Gastrocnemius medialis (tissue), 4 donors: ENCODE measurements at regions not wholly inside any gene's neighbourhood (a gene's known extent, or its start where the extent isn't known, plus 50 kb on each side); places are given as distances from the start of the nearest gene placed in this dataset.

Experiments used
- ATAC-seq, 2 donors: fragments of 150-250 bp; one replicate each; pipeline ENCODE4 v1.9.1; 2016
- DNase-seq, 2 donors: peaks; one replicate each; pipeline ENCODE4 v3.0.0-alpha.2; 2019
- H3K27ac ChIP-seq, 4 donors: fragments of 200-600 bp; sonication (generic); 1 replicate in 1 of 4; 2 replicates in 3 of 4; pipeline ENCODE4 v1.5.1; 2016 to 2018; ENCODE audit warnings: mild to moderate bottlenecking in 2 of 4, moderate library complexity in 1 of 4
- H3K27me3 ChIP-seq, 3 donors: fragments of 200-600 bp; sonication (generic) in 2 of 3; 1 replicate in 1 of 3; 2 replicates in 2 of 3; pipeline versions ENCODE4 v1.5.1 to v1.6.0; 2016 to 2019; ENCODE audit warnings: mild to moderate bottlenecking in 1 of 3, moderate library complexity in 1 of 3
- H3K36me3 ChIP-seq, 2 donors: fragments of 200-600 bp; sonication (generic) in 1 of 2; one replicate each; pipeline ENCODE4 v1.5.1; 2017 to 2018
- H3K4me1 ChIP-seq, 2 donors: fragments of 200-600 bp; sonication (generic) in 1 of 2; one replicate each; pipeline ENCODE4 v1.5.1; 2016 to 2017; ENCODE audit warnings: mild to moderate bottlenecking in 2 of 2
- H3K4me3 ChIP-seq, 4 donors: fragments of 200-600 bp; sonication (generic) in 3 of 4; 1 replicate in 1 of 4; 2 replicates in 3 of 4; pipeline ENCODE4 v1.5.1; 2016 to 2019; ENCODE audit warnings: mild to moderate bottlenecking in 2 of 4
- H3K9me3 ChIP-seq, 3 donors: fragments of 200-600 bp; sonication (generic) in 2 of 3; 1 replicate in 1 of 3; 2 replicates in 2 of 3; pipeline ENCODE4 v1.5.1; 2016 to 2019
- CTCF ChIP-seq, 5 experiments: fragments of 450-650 bp in 3 of 5; fragments of 200-600 bp in 2 of 5; sonication (generic) in 2 of 5; IDR thresholded peaks in 4 of 5; conservative IDR thresholded peaks in 1 of 5; 1 replicate in 4 of 5; 2 replicates in 1 of 5; pipeline ENCODE4 v1.5.1; 2016 to 2019; ENCODE audit warnings: antibody characterized with exemption in 5 of 5, mild to moderate bottlenecking in 3 of 5, moderate library complexity in 3 of 5
- POLR2A ChIP-seq, 2 donors: fragments of 450-650 bp; IDR thresholded peaks; one replicate each; pipeline ENCODE4 v1.6.1; 2017; ENCODE audit warnings: antibody characterized with exemption in 2 of 2, mild to moderate bottlenecking in 2 of 2, moderate library complexity in 2 of 2
- in situ Hi-C, 4 donors: fragments of 200-750 bp; cut with MboI; loops; one replicate each; pipeline versions ENCODE4 v1.15.0 to v1.8.0; 2017; ENCODE audit warnings: low sequenced_read_pairs in 4 of 4
- intact Hi-C: fragments of 100-400 bp; cut with DNase I; formaldehyde crosslinking; loops from one replicate; pipeline ENCODE4 v1.15.1; 2023; ENCODE audit warnings: low total_unique reads

- Histone ChIP-seq H3K27me3 (no peaks in the 10 kb centered on the region), H3K4me1 (no peaks in the 10 kb centered on the region), H3K4me3 (no peak overlapping the region), H3K36me3 (no peaks in the 10 kb centered on the region), H3K9me3 (no peaks in the 10 kb centered on the region), H3K27ac (no peak overlapping the region)
- ATAC-seq: no peak
- TF ChIP-seq POLR2A (IDR thresholded peaks at IDR 0.05) (no peak), CTCF (IDR thresholded peaks at IDR 0.05 in 4 of 5, conservative IDR thresholded peaks at IDR 0.05 in 1 of 5) (no peak)
- no peak for DNase-seq
- intact Hi-C loops: no loop called here
- in situ Hi-C loops: no loop called here
Measured at GRCh38 chr3:146739203-146739671, 134.1 kb upstream of the PLSCR5 start.

- H3K27me3 ChIP-seq: no peaks in the 10 kb centered on the region
- intact Hi-C loops (no loop called here), in situ Hi-C loops (no loop called here)
- H3K36me3 ChIP-seq: no peaks in the 10 kb centered on the region
- ATAC-seq (no peak), DNase-seq (no peak)
- no peak overlapping the region for H3K4me3 ChIP-seq
- no peak for TF ChIP-seq POLR2A (IDR thresholded peaks at IDR 0.05)
- TF ChIP-seq CTCF (IDR thresholded peaks at IDR 0.05 in 4 of 5, conservative IDR thresholded peaks at IDR 0.05 in 1 of 5): no peak
- H3K9me3 ChIP-seq: no peaks in the 10 kb centered on the region
- H3K27ac ChIP-seq: no peak overlapping the region
- no peaks in the 10 kb centered on the region for H3K4me1 ChIP-seq
Measured at GRCh38 chr3:146732325-146732724, 127.2 kb upstream of the PLSCR5 start.

GRCh38 chr3:146715170-146715569, 110.0 kb upstream of the PLSCR5 start:
- intact Hi-C loops: no loop called here
- TF ChIP-seq POLR2A (IDR thresholded peaks at IDR 0.05): no peak

GRCh38 chr3:146712806-146713205, 107.7 kb upstream of the PLSCR5 start:
- H3K27ac ChIP-seq: no peak overlapping the region
- H3K9me3 ChIP-seq: no peaks in the 10 kb centered on the region
- TF ChIP-seq CTCF (IDR thresholded peaks at IDR 0.05 in 4 of 5, conservative IDR thresholded peaks at IDR 0.05 in 1 of 5) (no peak), POLR2A (IDR thresholded peaks at IDR 0.05) (no peak)
- H3K27me3 ChIP-seq: no peaks in the 10 kb centered on the region
- no peak for ATAC-seq
- no peaks in the 10 kb centered on the region for H3K4me1 ChIP-seq
- no peaks in the 10 kb centered on the region for H3K36me3 ChIP-seq
- intact Hi-C loops (no loop called here), in situ Hi-C loops (no loop called here)
- DNase-seq: no peak
- no peak overlapping the region for H3K4me3 ChIP-seq

More at GRCh38 chr3:146715170-146715569, 110.0 kb upstream of the PLSCR5 start:
- Histone ChIP-seq H3K27me3 (no peaks in the 10 kb centered on the region), H3K4me3 (no peak overlapping the region), H3K9me3 (no peaks in the 10 kb centered on the region), H3K27ac (no peak overlapping the region), H3K4me1 (no peaks in the 10 kb centered on the region), H3K36me3 (no peaks in the 10 kb centered on the region)
- in situ Hi-C loops: no loop called here
- ATAC-seq (no peak), DNase-seq (no peak)

- ATAC-seq (no peak), DNase-seq (no peak)
- intact Hi-C loops (no loop called here), in situ Hi-C loops (no loop called here)
- TF ChIP-seq POLR2A (IDR thresholded peaks at IDR 0.05): no peak
- TF ChIP-seq CTCF (IDR thresholded peaks at IDR 0.05 in 4 of 5, conservative IDR thresholded peaks at IDR 0.05 in 1 of 5): no peak
- no peaks in the 10 kb centered on the region for H3K27me3 ChIP-seq
- H3K4me3 ChIP-seq: no peak overlapping the region
- H3K4me1 ChIP-seq: no peaks in the 10 kb centered on the region
- H3K9me3 ChIP-seq: no peaks in the 10 kb centered on the region
- H3K36me3 ChIP-seq: no peaks in the 10 kb centered on the region
- H3K27ac ChIP-seq: no peak overlapping the region
Measured at GRCh38 chr3:146709969-146710368, 104.8 kb upstream of the PLSCR5 start.
